Astrocyte (in vitro differentiated cells and primary cell): ENCODE measurements at regions not wholly inside any gene's neighbourhood (a gene's known extent, or its start where the extent isn't known, plus 50 kb on each side); places are given as distances from the start of the nearest gene placed in this dataset.

ENCODE experiments used
- DNase-seq: peaks from one replicate; pipeline ENCODE4 v3.0.0-alpha.2; 2010; ENCODE audit warnings: low read depth
- FAIRE-seq: peaks from 2 replicates; lab custom pipeline; 2011; peaks lifted over from hg19 to GRCh38; lab: Jason Lieb, UNC
- H2AFZ ChIP-seq: 2 replicates; pipeline ENCODE4 v1.6.0; 2012; ENCODE audit warnings: low read depth, low read length, inconsistent platforms
- H3K27ac ChIP-seq: 2 replicates; pipeline ENCODE4 v1.5.1; 2011; ENCODE audit warnings: low read depth, low read length, inconsistent platforms
- H3K27me3 ChIP-seq: 2 replicates; pipeline ENCODE4 v1.6.0; 2011; ENCODE audit warnings: low read length, inconsistent platforms; ENCODE audit not compliant: insufficient read depth
- H3K36me3 ChIP-seq: 2 replicates; pipeline ENCODE4 v1.5.1; 2011; ENCODE audit warnings: low read length, inconsistent platforms; ENCODE audit not compliant: insufficient read depth
- H3K4me1 ChIP-seq: 2 replicates; pipeline ENCODE4 v1.5.1; 2011; ENCODE audit warnings: low read length, inconsistent platforms; ENCODE audit not compliant: insufficient read depth
- H3K4me2 ChIP-seq: 2 replicates; pipeline ENCODE4 v1.6.0; 2012; ENCODE audit warnings: low read length, inconsistent platforms
- H3K4me3 ChIP-seq: 2 replicates; pipeline ENCODE4 v1.5.1; 2011; ENCODE audit warnings: low read depth, mild to moderate bottlenecking, low read length, inconsistent platforms; ENCODE audit not compliant: insufficient read depth
- H3K79me2 ChIP-seq: 2 replicates; pipeline ENCODE4 v1.6.0; 2012; ENCODE audit warnings: mild to moderate bottlenecking, low read length, inconsistent platforms; ENCODE audit not compliant: insufficient read depth
- H3K9ac ChIP-seq: 2 replicates; pipeline ENCODE4 v1.6.0; 2012; ENCODE audit warnings: mild to moderate bottlenecking, low read length, inconsistent platforms
- H3K9me3 ChIP-seq: 2 replicates; pipeline ENCODE4 v1.5.1; 2012; ENCODE audit warnings: low read depth, mild to moderate bottlenecking, low read length, inconsistent platforms; ENCODE audit not compliant: insufficient read depth
- H4K20me1 ChIP-seq: 2 replicates; pipeline ENCODE4 v1.6.0; 2012; ENCODE audit warnings: low read length, inconsistent platforms; ENCODE audit not compliant: insufficient read depth
- H3K27ac Mint-ChIP-seq: one replicate; pipeline ENCODE4 v1.8.0; 2021; ENCODE audit warnings: mild to moderate bottlenecking, mixed read lengths; ENCODE audit not compliant: unreplicated experiment
- H3K27me3 Mint-ChIP-seq: one replicate; pipeline ENCODE4 v1.8.0; 2021; ENCODE audit warnings: low read depth, mixed read lengths; ENCODE audit not compliant: unreplicated experiment
- H3K36me3 Mint-ChIP-seq: one replicate; pipeline ENCODE4 v1.8.0; 2021; ENCODE audit warnings: low read depth, mixed read lengths; ENCODE audit not compliant: unreplicated experiment
- H3K4me1 Mint-ChIP-seq: one replicate; pipeline ENCODE4 v1.8.0; 2021; ENCODE audit warnings: low read depth, mixed read lengths; ENCODE audit not compliant: unreplicated experiment
- H3K4me3 Mint-ChIP-seq: one replicate; pipeline ENCODE4 v1.8.0; 2021; ENCODE audit warnings: mild to moderate bottlenecking, moderate library complexity, mixed read lengths; ENCODE audit not compliant: unreplicated experiment
- H3K9me3 Mint-ChIP-seq: one replicate; pipeline ENCODE4 v1.8.0; 2021; ENCODE audit warnings: mild to moderate bottlenecking, mixed read lengths; ENCODE audit not compliant: unreplicated experiment
- EZH2 ChIP-seq: IDR thresholded peaks from 2 replicates; pipeline ENCODE4 v1.6.1; 2012; ENCODE audit warnings: mild to moderate bottlenecking, low read length, inconsistent platforms; ENCODE audit not compliant: insufficient read depth
- TF ChIP-seq, protein P1 (sequence below): IDR thresholded peaks from 2 replicates; pipeline ENCODE4 v1.5.1; 2011; ENCODE audit warnings: low read depth, mild to moderate bottlenecking, inconsistent platforms, low read length, moderate library complexity; ENCODE audit not compliant: insufficient read depth

- Histone ChIP-seq H3K4me2 (peak overlapping the region; percentile 43), H3K79me2 (no peaks in the 10 kb centered on the region), H3K27me3 (no peaks in the 10 kb centered on the region), H3K4me1 (no peaks in the 10 kb centered on the region), H2AFZ (no peak overlapping the region), H4K20me1 (no peaks in the 10 kb centered on the region), H3K4me3 (no peak overlapping the region), H3K9me3 (no peaks in the 10 kb centered on the region), H3K9ac (no peak overlapping the region), H3K27ac (peak overlapping the region; percentile 49), H3K36me3 (no peaks in the 10 kb centered on the region)
- H3K4me3 Mint-ChIP-seq, result no peak overlapping the region
- H3K4me1 Mint-ChIP-seq, result peaks cover 7% of the 10 kb centered on the region
- DNase-seq (peak; percentile 29), FAIRE-seq (no peak)
- peak overlapping the region; percentile 71 for H3K27ac Mint-ChIP-seq
- no peak for TF ChIP-seq EZH2
- TF ChIP-seq, protein P1, sequence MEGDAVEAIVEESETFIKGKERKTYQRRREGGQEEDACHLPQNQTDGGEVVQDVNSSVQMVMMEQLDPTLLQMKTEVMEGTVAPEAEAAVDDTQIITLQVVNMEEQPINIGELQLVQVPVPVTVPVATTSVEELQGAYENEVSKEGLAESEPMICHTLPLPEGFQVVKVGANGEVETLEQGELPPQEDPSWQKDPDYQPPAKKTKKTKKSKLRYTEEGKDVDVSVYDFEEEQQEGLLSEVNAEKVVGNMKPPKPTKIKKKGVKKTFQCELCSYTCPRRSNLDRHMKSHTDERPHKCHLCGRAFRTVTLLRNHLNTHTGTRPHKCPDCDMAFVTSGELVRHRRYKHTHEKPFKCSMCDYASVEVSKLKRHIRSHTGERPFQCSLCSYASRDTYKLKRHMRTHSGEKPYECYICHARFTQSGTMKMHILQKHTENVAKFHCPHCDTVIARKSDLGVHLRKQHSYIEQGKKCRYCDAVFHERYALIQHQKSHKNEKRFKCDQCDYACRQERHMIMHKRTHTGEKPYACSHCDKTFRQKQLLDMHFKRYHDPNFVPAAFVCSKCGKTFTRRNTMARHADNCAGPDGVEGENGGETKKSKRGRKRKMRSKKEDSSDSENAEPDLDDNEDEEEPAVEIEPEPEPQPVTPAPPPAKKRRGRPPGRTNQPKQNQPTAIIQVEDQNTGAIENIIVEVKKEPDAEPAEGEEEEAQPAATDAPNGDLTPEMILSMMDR, result no peak
- no peaks in the 10 kb centered on the region for H3K27me3 Mint-ChIP-seq
- H3K36me3 Mint-ChIP-seq, result no peaks in the 10 kb centered on the region
- no peaks in the 10 kb centered on the region for H3K9me3 Mint-ChIP-seq
Measured at GRCh38 chr1:106768501-106768900, 288.0 kb upstream of the PRMT6 start.

GRCh38 chr1:106773206-106773605 is 283.3 kb upstream of the PRMT6 start:
- H3K27ac Mint-ChIP-seq, result no peak overlapping the region
- Histone ChIP-seq H3K4me3 (no peak overlapping the region), H3K27me3 (no peaks in the 10 kb centered on the region), H3K36me3 (no peaks in the 10 kb centered on the region), H4K20me1 (no peaks in the 10 kb centered on the region), H3K4me2 (no peak overlapping the region), H3K27ac (no peak overlapping the region), H3K9ac (no peak overlapping the region), H3K4me1 (no peaks in the 10 kb centered on the region), H3K9me3 (peaks cover 3% of the 10 kb centered on the region), H3K79me2 (no peaks in the 10 kb centered on the region), H2AFZ (no peak overlapping the region)
- TF ChIP-seq EZH2, result no peak
- TF ChIP-seq, protein P1, result no peak
- no peak for DNase-seq
- peaks cover 3% of the 10 kb centered on the region for H3K4me1 Mint-ChIP-seq
- no peak for FAIRE-seq
- no peaks in the 10 kb centered on the region for H3K27me3 Mint-ChIP-seq
- no peak overlapping the region for H3K4me3 Mint-ChIP-seq
- H3K36me3 Mint-ChIP-seq, result no peaks in the 10 kb centered on the region
- peaks cover 8% of the 10 kb centered on the region for H3K9me3 Mint-ChIP-seq

DNA sequence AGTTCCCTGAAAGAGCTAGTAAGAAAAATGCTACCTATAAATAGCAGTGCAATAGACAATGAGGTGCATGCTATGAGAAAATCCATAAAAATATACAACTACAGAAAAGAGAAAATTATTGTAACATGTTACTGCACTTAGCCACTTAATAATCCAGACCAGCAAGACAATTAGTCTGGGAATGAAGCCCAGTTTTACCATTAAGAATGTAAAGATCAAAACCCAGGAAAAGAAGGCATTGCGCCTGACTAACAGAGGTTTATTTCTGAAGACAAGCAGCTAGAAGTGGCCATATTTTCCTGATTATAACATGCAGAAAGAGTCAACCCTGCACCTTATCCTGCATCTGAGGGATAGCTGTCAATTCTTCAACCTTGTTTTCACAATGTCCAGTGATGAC is 276.4 kb upstream of the PRMT6 start:
- no peak for TF ChIP-seq EZH2
- TF ChIP-seq, protein P1, result no peak
- Mint-ChIP-seq H3K36me3 (no peaks in the 10 kb centered on the region), H3K9me3 (peaks cover 1% of the 10 kb centered on the region), H3K27ac (no peak overlapping the region), H3K4me3 (no peak overlapping the region), H3K27me3 (no peaks in the 10 kb centered on the region), H3K4me1 (peaks cover 3% of the 10 kb centered on the region)
- no peak for DNase-seq
- Histone ChIP-seq H3K27ac (no peak overlapping the region), H3K4me1 (no peaks in the 10 kb centered on the region), H4K20me1 (no peaks in the 10 kb centered on the region), H3K9ac (no peak overlapping the region), H3K9me3 (peaks cover 3% of the 10 kb centered on the region), H3K27me3 (no peaks in the 10 kb centered on the region), H2AFZ (no peak overlapping the region), H3K36me3 (no peaks in the 10 kb centered on the region), H3K4me3 (no peak overlapping the region), H3K4me2 (no peak overlapping the region), H3K79me2 (no peaks in the 10 kb centered on the region)
- FAIRE-seq, result no peak
